ENCODE measurements at regions not wholly inside any gene's neighbourhood (a gene's known extent, or its start where the extent isn't known, plus 50 kb on each side); places are given as distances from the start of the nearest gene placed in this dataset.

DNA sequence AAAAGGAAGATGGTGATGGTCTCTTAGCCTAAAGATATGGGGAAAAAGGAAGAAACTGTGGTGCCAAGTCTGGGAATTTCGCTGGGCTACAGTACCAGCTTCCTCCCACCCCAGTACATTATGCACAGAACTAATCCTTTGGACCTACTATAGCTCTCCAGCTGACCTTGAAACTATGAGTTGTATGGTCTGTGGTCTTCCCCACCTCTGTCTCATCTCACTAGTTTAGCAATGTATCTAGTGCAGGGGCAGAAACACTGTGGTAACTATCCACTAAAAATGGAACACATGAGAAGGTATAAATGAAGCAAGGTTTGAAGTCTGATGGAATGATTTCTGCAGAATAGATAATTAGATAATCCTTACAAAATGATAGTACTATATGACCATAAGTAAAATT lies 190.4 kb upstream of the CCDC150 start:
- Histone ChIP-seq H3K9ac (ENCODE audit: low read length) (no peak overlapping the region), H3K79me2 (ENCODE audit: insufficient read depth, low read length) (no peaks in the 10 kb centered on the region), H3K9me3 (ENCODE audit: low read length) (no peaks in the 10 kb centered on the region), H3K27ac (ENCODE audit: low read depth, low read length, poor library complexity, severe bottlenecking) (no peak overlapping the region), H2AFZ (ENCODE audit: low read length) (no peak overlapping the region), H3K4me1 (ENCODE audit: insufficient read depth, low read length, severe bottlenecking) (no peaks in the 10 kb centered on the region), H3K36me3 (ENCODE audit: insufficient read depth, low read length) (no peaks in the 10 kb centered on the region), H3K4me2 (ENCODE audit: low read length) (no peak overlapping the region), H3K4me3 (ENCODE audit: low read depth, low read length, poor library complexity, severe bottlenecking) (no peak overlapping the region), H4K20me1 (ENCODE audit: insufficient read depth, low read length) (no peaks in the 10 kb centered on the region), H3K9me2 (ENCODE audit: low read depth, low read length) (no peaks in the 10 kb centered on the region), H3F3A (ENCODE audit: insufficient read depth, low read length) (no peaks in the 10 kb centered on the region), H3K27me3 (ENCODE audit: insufficient read depth, low read length) (no peaks in the 10 kb centered on the region)
- TF ChIP-seq, protein P1, sequence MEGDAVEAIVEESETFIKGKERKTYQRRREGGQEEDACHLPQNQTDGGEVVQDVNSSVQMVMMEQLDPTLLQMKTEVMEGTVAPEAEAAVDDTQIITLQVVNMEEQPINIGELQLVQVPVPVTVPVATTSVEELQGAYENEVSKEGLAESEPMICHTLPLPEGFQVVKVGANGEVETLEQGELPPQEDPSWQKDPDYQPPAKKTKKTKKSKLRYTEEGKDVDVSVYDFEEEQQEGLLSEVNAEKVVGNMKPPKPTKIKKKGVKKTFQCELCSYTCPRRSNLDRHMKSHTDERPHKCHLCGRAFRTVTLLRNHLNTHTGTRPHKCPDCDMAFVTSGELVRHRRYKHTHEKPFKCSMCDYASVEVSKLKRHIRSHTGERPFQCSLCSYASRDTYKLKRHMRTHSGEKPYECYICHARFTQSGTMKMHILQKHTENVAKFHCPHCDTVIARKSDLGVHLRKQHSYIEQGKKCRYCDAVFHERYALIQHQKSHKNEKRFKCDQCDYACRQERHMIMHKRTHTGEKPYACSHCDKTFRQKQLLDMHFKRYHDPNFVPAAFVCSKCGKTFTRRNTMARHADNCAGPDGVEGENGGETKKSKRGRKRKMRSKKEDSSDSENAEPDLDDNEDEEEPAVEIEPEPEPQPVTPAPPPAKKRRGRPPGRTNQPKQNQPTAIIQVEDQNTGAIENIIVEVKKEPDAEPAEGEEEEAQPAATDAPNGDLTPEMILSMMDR (IDR thresholded peaks at IDR 0.05; ENCODE audit: low read length) = no peak

- Histone ChIP-seq H3K27me3 (ENCODE audit: insufficient read depth, low read length) (no peaks in the 10 kb centered on the region), H3K27ac (ENCODE audit: low read depth, low read length, poor library complexity, severe bottlenecking) (no peak overlapping the region), H2AFZ (ENCODE audit: low read length) (no peak overlapping the region)
These were observed 186.8 kb upstream of the CCDC150 start for GRCh38 chr2:196452758-196453157.

GRCh38 chr2:196453613-196454047 lies 185.9 kb upstream of the CCDC150 start:
- Histone ChIP-seq H2AFZ (ENCODE audit: low read length) (no peak overlapping the region), H3K4me2 (ENCODE audit: low read length) (no peak overlapping the region), H3K9me2 (ENCODE audit: low read depth, low read length) (no peaks in the 10 kb centered on the region)

More at GRCh38 chr2:196452758-196453157, 186.8 kb upstream of the CCDC150 start:
- H3K4me1 ChIP-seq (ENCODE audit: insufficient read depth, low read length, severe bottlenecking) = no peaks in the 10 kb centered on the region
- no peaks in the 10 kb centered on the region for H3F3A ChIP-seq (ENCODE audit: insufficient read depth, low read length)
- no peaks in the 10 kb centered on the region for H3K9me3 ChIP-seq (ENCODE audit: low read length)
- no peaks in the 10 kb centered on the region for H3K79me2 ChIP-seq (ENCODE audit: insufficient read depth, low read length)
- no peaks in the 10 kb centered on the region for H3K36me3 ChIP-seq (ENCODE audit: insufficient read depth, low read length)
- no peak overlapping the region for H3K4me3 ChIP-seq (ENCODE audit: low read depth, low read length, poor library complexity, severe bottlenecking)
- H4K20me1 ChIP-seq (ENCODE audit: insufficient read depth, low read length) = no peaks in the 10 kb centered on the region
- H3K4me2 ChIP-seq (ENCODE audit: low read length) = no peak overlapping the region
- H3K9me2 ChIP-seq (ENCODE audit: low read depth, low read length) = no peaks in the 10 kb centered on the region
- H3K9ac ChIP-seq (ENCODE audit: low read length) = no peak overlapping the region
- TF ChIP-seq, protein P1 (IDR thresholded peaks at IDR 0.05; ENCODE audit: low read length) = no peak
- TF ChIP-seq EZH2 (IDR thresholded peaks at IDR 0.05; ENCODE audit: borderline replicate concordance, low read length) = no peak

More at GRCh38 chr2:196453613-196454047, 185.9 kb upstream of the CCDC150 start:
- TF ChIP-seq EZH2 (IDR thresholded peaks at IDR 0.05; ENCODE audit: borderline replicate concordance, low read length) = no peak
- TF ChIP-seq, protein P1 (IDR thresholded peaks at IDR 0.05; ENCODE audit: low read length) = peak; percentile 57
- Histone ChIP-seq H3K9ac (ENCODE audit: low read length) (no peak overlapping the region), H3K27ac (ENCODE audit: low read depth, low read length, poor library complexity, severe bottlenecking) (no peak overlapping the region), H3K36me3 (ENCODE audit: insufficient read depth, low read length) (no peaks in the 10 kb centered on the region), H3K9me3 (ENCODE audit: low read length) (no peaks in the 10 kb centered on the region), H3F3A (ENCODE audit: insufficient read depth, low read length) (no peaks in the 10 kb centered on the region), H3K79me2 (ENCODE audit: insufficient read depth, low read length) (no peaks in the 10 kb centered on the region), H3K27me3 (ENCODE audit: insufficient read depth, low read length) (no peaks in the 10 kb centered on the region), H3K4me1 (ENCODE audit: insufficient read depth, low read length, severe bottlenecking) (no peaks in the 10 kb centered on the region), H4K20me1 (ENCODE audit: insufficient read depth, low read length) (no peaks in the 10 kb centered on the region), H3K4me3 (ENCODE audit: low read depth, low read length, poor library complexity, severe bottlenecking) (no peak overlapping the region)

Data from OCI-LY1 (cell line).